Endodermal cell (in vitro differentiated cells): ENCODE measurements at regions not wholly inside any gene's neighbourhood (a gene's known extent, or its start where the extent isn't known, plus 50 kb on each side); places are given as distances from the start of the nearest gene placed in this dataset.
A peak's percentile ranks its signal among the peaks of the same experiment; 100 is the strongest.

ENCODE experiments used
- DNase-seq: peaks from one replicate; pipeline ENCODE4 v3.0.0-alpha.2; 2017
- H3K27ac ChIP-seq: 2 replicates; pipeline ENCODE4 v1.5.1; 2013; ENCODE audit warnings: mild to moderate bottlenecking, low read depth, low read length, moderate library complexity
- H3K27me3 ChIP-seq: 2 replicates; pipeline ENCODE4 v1.6.1; 2013; ENCODE audit warnings: mild to moderate bottlenecking, low read length, moderate library complexity; ENCODE audit not compliant: insufficient read depth, control insufficient read depth, poor library complexity, severe bottlenecking
- H3K36me3 ChIP-seq: 2 replicates; pipeline ENCODE4 v1.7.0; 2013; ENCODE audit warnings: mild to moderate bottlenecking, low read length, moderate library complexity; ENCODE audit not compliant: control insufficient read depth, insufficient read depth
- H3K4me1 ChIP-seq: one replicate; pipeline ENCODE4 v1.7.0; 2013; ENCODE audit warnings: low read length; ENCODE audit not compliant: control insufficient read depth, insufficient read depth
- H3K4me3 ChIP-seq: 2 replicates; pipeline ENCODE4 v1.5.1; 2013; ENCODE audit warnings: mild to moderate bottlenecking, low read length, moderate library complexity
- H3K9ac ChIP-seq: 2 replicates; pipeline ENCODE4 v1.6.1; 2013; ENCODE audit warnings: mild to moderate bottlenecking, low read length, moderate library complexity; ENCODE audit not compliant: poor library complexity, severe bottlenecking; ENCODE audit errors: extremely low read depth
- H3K9me3 ChIP-seq: 2 replicates; pipeline ENCODE4 v1.6.1; 2013; ENCODE audit warnings: mild to moderate bottlenecking, low read length, moderate library complexity; ENCODE audit not compliant: control insufficient read depth
- H3K27ac Mint-ChIP-seq: 2 replicates; pipeline ENCODE4 v1.8.0; 2020; ENCODE audit warnings: mixed read lengths
- H3K27me3 Mint-ChIP-seq: 2 replicates; pipeline ENCODE4 v1.8.0; 2021; ENCODE audit warnings: mild to moderate bottlenecking, mixed read lengths; ENCODE audit not compliant: insufficient read depth
- H3K36me3 Mint-ChIP-seq: 2 replicates; pipeline ENCODE4 v1.8.0; 2020; ENCODE audit warnings: low read depth, mixed read lengths
- H3K4me1 Mint-ChIP-seq: 2 replicates; pipeline ENCODE4 v1.8.0; 2020; ENCODE audit warnings: mixed read lengths
- H3K4me3 Mint-ChIP-seq: 2 replicates; pipeline ENCODE4 v1.8.0; 2020; ENCODE audit warnings: mild to moderate bottlenecking, moderate library complexity, mixed read lengths
- H3K9me3 Mint-ChIP-seq: 2 replicates; pipeline ENCODE4 v1.8.0; 2020; ENCODE audit warnings: mild to moderate bottlenecking, mixed read lengths
- CTCF ChIP-seq: fragments of 200-600 bp; sonication (generic); conservative IDR thresholded peaks from 2 replicates; pipeline ENCODE4 v1.5.0; 2021; ENCODE audit warnings: antibody characterized with exemption, mild to moderate bottlenecking
- WGBS, 2 experiments: methylation state at CpG; one replicate each; pipeline versions ENCODE4 v1.1.5 to v1.1.7; 2013; ENCODE audit warnings: missing lambda C conversion rate in 2 of 2, mixed read lengths in 1 of 2; ENCODE audit not compliant: insufficient coverage in 1 of 2, insufficient read length in 1 of 2; 5-methylcytosine and 5-hydroxymethylcytosine counted together

DNA sequence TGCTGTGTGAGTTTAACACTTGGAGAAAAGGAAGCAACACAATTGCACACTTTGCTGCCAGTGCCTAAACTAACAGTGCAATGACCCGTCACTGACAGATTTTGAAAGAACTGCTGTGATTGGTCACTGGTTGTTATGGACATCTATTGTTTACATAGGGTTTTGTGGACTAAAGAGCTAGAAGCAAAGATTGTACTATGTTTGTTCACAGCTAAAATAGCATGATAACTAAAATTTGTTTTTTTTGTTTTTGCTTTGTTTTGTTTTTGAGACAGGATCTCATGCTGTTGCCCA, 112.4 kb upstream of the GOLGA8J start:
- peaks cover 45% of the 10 kb centered on the region for H3K27me3 Mint-ChIP-seq
- H3K36me3 Mint-ChIP-seq = no peaks in the 10 kb centered on the region
- no peaks in the 10 kb centered on the region for H3K36me3 ChIP-seq
- TF ChIP-seq CTCF = no peak
- peaks cover 24% of the 10 kb centered on the region for H3K9me3 ChIP-seq
- H3K4me1 Mint-ChIP-seq = peaks cover 5% of the 10 kb centered on the region
- H3K9ac ChIP-seq = no peak overlapping the region
- no peak overlapping the region for H3K27ac ChIP-seq
- no peak overlapping the region for H3K4me3 Mint-ChIP-seq
- DNase-seq = no peak
- peaks cover 26% of the 10 kb centered on the region for H3K27me3 ChIP-seq
- H3K4me3 ChIP-seq = no peak overlapping the region
- no peaks in the 10 kb centered on the region for H3K4me1 ChIP-seq
- WGBS, 2 experiments = 88 to 95% methylated on average over 1 of the region's 1 CpG
- H3K9me3 Mint-ChIP-seq = peaks cover 13% of the 10 kb centered on the region
- H3K27ac Mint-ChIP-seq = no peak overlapping the region

DNA sequence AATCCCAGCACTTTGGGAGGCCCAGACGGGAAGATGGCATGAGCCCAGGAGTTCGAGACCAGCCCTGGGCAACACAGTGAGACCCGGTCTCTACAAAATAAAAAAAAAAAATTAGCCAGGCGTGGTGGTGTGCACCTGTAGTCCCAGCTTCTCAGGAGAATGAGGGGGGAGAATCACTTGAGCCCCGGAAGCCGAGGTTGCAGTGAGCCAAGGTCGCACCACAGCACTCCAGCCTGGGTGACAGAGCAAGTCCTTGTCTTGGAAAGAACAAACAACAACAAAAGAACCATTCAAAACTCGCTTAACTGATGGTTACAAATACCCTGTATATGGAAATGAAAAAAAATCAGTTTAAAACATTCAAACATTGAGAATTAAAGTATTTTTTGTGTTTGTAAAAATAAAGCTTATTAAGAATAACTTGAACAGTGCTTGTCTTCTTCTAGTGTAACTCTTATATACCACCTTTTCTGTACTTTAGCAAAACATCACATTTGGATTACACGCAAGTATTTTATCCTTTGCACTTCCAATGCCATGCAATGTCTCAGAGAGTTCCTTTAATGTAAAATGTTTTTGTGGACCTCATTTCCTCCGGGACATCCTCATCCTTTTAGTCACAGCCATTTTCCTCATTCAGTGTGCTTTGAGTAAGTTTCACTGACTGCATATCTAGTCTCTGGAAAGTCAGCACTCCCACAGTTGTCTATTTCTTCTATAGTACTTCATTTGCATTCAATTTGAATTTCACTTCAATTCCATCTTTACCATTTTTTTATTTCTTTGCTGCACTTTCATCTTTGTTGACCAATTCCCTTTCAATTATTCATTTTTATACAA, 113.0 kb upstream of the GOLGA8J start:
- Histone ChIP-seq H3K9me3 (peaks cover 24% of the 10 kb centered on the region), H3K27me3 (peaks cover 26% of the 10 kb centered on the region), H3K36me3 (no peaks in the 10 kb centered on the region), H3K27ac (no peak overlapping the region), H3K4me1 (no peaks in the 10 kb centered on the region), H3K9ac (no peak overlapping the region), H3K4me3 (no peak overlapping the region)
- Mint-ChIP-seq H3K9me3 (peaks cover 13% of the 10 kb centered on the region), H3K36me3 (no peaks in the 10 kb centered on the region), H3K27me3 (peaks cover 45% of the 10 kb centered on the region), H3K4me3 (peak overlapping the region; percentile 51), H3K27ac (no peak overlapping the region), H3K4me1 (peaks cover 6% of the 10 kb centered on the region)
- TF ChIP-seq CTCF = no peak
- WGBS, 2 experiments = 91 to 93% methylated on average over 6 to 10 of the region's 10 CpGs
- DNase-seq = no peak

GRCh38 chr15:29968895-29969561, 113.7 kb upstream of the GOLGA8J start:
- Mint-ChIP-seq H3K9me3 (peaks cover 13% of the 10 kb centered on the region), H3K4me3 (peak overlapping the region; percentile 51), H3K36me3 (no peaks in the 10 kb centered on the region), H3K27ac (no peak overlapping the region), H3K27me3 (peaks cover 45% of the 10 kb centered on the region), H3K4me1 (peaks cover 6% of the 10 kb centered on the region)
- no peak for DNase-seq
- Histone ChIP-seq H3K4me1 (no peaks in the 10 kb centered on the region), H3K9me3 (peaks cover 24% of the 10 kb centered on the region), H3K27me3 (peaks cover 26% of the 10 kb centered on the region), H3K9ac (no peak overlapping the region), H3K36me3 (no peaks in the 10 kb centered on the region), H3K27ac (no peak overlapping the region), H3K4me3 (no peak overlapping the region)
- 24 to 86% methylated on average over 13 to 69 of the region's 69 CpGs for WGBS, 2 experiments
- no peak for TF ChIP-seq CTCF
